Neural cell (in vitro differentiated cells): ENCODE measurements at regions not wholly inside any gene's neighbourhood (a gene's known extent, or its start where the extent isn't known, plus 50 kb on each side); places are given as distances from the start of the nearest gene placed in this dataset.

Experiments used
- H2AFZ ChIP-seq: fragments of 200-600, 300-800 bp; sonication (generic), shearing (Covaris generic); 2 replicates; pipeline ENCODE4 v1.6.0; 2014; ENCODE audit warnings: low read depth, mild to moderate bottlenecking, antibody characterized with exemption, low read length, moderate library complexity
- H3F3A ChIP-seq: fragments of 200-600 bp; shearing (Covaris generic); 2 replicates; pipeline ENCODE4 v1.6.1; 2016; ENCODE audit warnings: mild to moderate bottlenecking, moderate library complexity, mixed read lengths, antibody characterized with exemption, low read length; ENCODE audit not compliant: insufficient read depth, poor library complexity, severe bottlenecking
- H3K27ac ChIP-seq: fragments of 200-600, 300-800 bp; sonication (generic), shearing (Covaris generic); 2 replicates; pipeline ENCODE4 v1.5.1; 2014; ENCODE audit warnings: mild to moderate bottlenecking, low read length, moderate library complexity
- H3K27me3 ChIP-seq: fragments of 300-800, 200-600 bp; sonication (generic), shearing (Covaris generic); 2 replicates; pipeline ENCODE4 v1.6.0; 2014; ENCODE audit warnings: mild to moderate bottlenecking, low read depth, low read length, moderate library complexity; ENCODE audit not compliant: insufficient read depth
- H3K36me3 ChIP-seq: fragments of 300-800, 200-600 bp; sonication (generic), shearing (Covaris generic); 2 replicates; pipeline ENCODE4 v1.5.1; 2014; ENCODE audit warnings: mild to moderate bottlenecking, antibody characterized with exemption, low read length, moderate library complexity; ENCODE audit not compliant: insufficient read depth
- H3K4me2 ChIP-seq: fragments of 300-800, 200-600 bp; sonication (generic), shearing (Covaris generic); 2 replicates; pipeline ENCODE4 v1.6.0; 2014; ENCODE audit warnings: mild to moderate bottlenecking, low read length
- H3K4me3 ChIP-seq: fragments of 300-800, 200-600 bp; sonication (generic), shearing (Covaris generic); 2 replicates; pipeline ENCODE4 v1.5.1; 2014; ENCODE audit warnings: mild to moderate bottlenecking, low read length, moderate library complexity
- H3K79me2 ChIP-seq: fragments of 200-600 bp; shearing (Covaris generic); replicated peaks from 2 replicates; pipeline ENCODE4 v1.6.0; 2014; ENCODE audit warnings: mild to moderate bottlenecking, low read length, moderate library complexity; ENCODE audit not compliant: insufficient read depth
- H3K9ac ChIP-seq: fragments of 300-800, 200-600 bp; sonication (generic), shearing (Covaris generic); 2 replicates; pipeline ENCODE4 v1.6.1; 2016; ENCODE audit warnings: mild to moderate bottlenecking, low read length, mixed read lengths
- H3K9me2 ChIP-seq: fragments of 200-600 bp; shearing (Covaris generic); 2 replicates; pipeline ENCODE4 v1.6.1; 2016; ENCODE audit warnings: mild to moderate bottlenecking, low read length, mixed read lengths; ENCODE audit not compliant: insufficient read depth
- H3K9me3 ChIP-seq: fragments of 200-600, 300-800 bp; sonication (generic), shearing (Covaris generic); 2 replicates; pipeline ENCODE4 v1.6.1; 2016; ENCODE audit warnings: mild to moderate bottlenecking, mixed run types, low read length, moderate library complexity, mixed read lengths
- H4K20me1 ChIP-seq: fragments of 200-600 bp; shearing (Covaris generic); 2 replicates; pipeline ENCODE4 v1.6.1; 2016; ENCODE audit warnings: mild to moderate bottlenecking, mixed run types; ENCODE audit not compliant: insufficient read depth
- CTCF ChIP-seq: fragments of 450-650 bp; IDR thresholded peaks from 2 replicates; pipeline ENCODE4 v1.5.1; 2014; ENCODE audit warnings: antibody characterized with exemption, mild to moderate bottlenecking, moderate library complexity; ENCODE audit not compliant: poor library complexity, severe bottlenecking
- EP300 ChIP-seq: fragments of 450-650 bp; conservative IDR thresholded peaks from 2 replicates; pipeline ENCODE4 v1.6.1; 2014; ENCODE audit warnings: antibody characterized with exemption, mild to moderate bottlenecking, moderate library complexity; ENCODE audit not compliant: poor library complexity, severe bottlenecking
- EZH2 ChIP-seq: fragments of 200-600, 300-800 bp; shearing (Covaris generic), sonication (generic); IDR thresholded peaks from 2 replicates; pipeline ENCODE4 v1.6.1; 2014; ENCODE audit warnings: antibody characterized with exemption, low read length, borderline replicate concordance, mild to moderate bottlenecking; ENCODE audit not compliant: insufficient read depth, poor library complexity, severe bottlenecking
- MXI1 ChIP-seq: fragments of 450-650 bp; conservative IDR thresholded peaks from 2 replicates; pipeline ENCODE4 v1.6.1; 2014; ENCODE audit warnings: antibody characterized with exemption, mild to moderate bottlenecking; ENCODE audit not compliant: poor library complexity, severe bottlenecking
- POLR2AphosphoS5 ChIP-seq: IDR thresholded peaks from 2 replicates; pipeline ENCODE4 v1.6.1; 2012
- RAD21 ChIP-seq: fragments of 450-650 bp; conservative IDR thresholded peaks from 2 replicates; pipeline ENCODE4 v1.6.1; 2014; ENCODE audit warnings: antibody characterized with exemption, mild to moderate bottlenecking, moderate library complexity
- REST ChIP-seq: IDR thresholded peaks from 2 replicates; pipeline ENCODE4 v1.6.1; 2012; ENCODE audit warnings: borderline replicate concordance
- SMC3 ChIP-seq: fragments of 450-650 bp; conservative IDR thresholded peaks from 2 replicates; pipeline ENCODE4 v1.6.1; 2014; ENCODE audit warnings: antibody characterized with exemption, mild to moderate bottlenecking, moderate library complexity; ENCODE audit not compliant: poor library complexity
- TAF1 ChIP-seq: IDR thresholded peaks from 2 replicates; pipeline ENCODE4 v1.6.1; 2012; ENCODE audit warnings: low read depth

- Histone ChIP-seq H3K36me3 (no peaks in the 10 kb centered on the region), H4K20me1 (no peaks in the 10 kb centered on the region), H2AFZ (no peak overlapping the region), H3K4me2 (no peak overlapping the region), H3K27me3 (no peaks in the 10 kb centered on the region), H3K9me2 (no peaks in the 10 kb centered on the region), H3K27ac (no peak overlapping the region), H3F3A (no peaks in the 10 kb centered on the region), H3K9me3 (no peaks in the 10 kb centered on the region), H3K9ac (no peak overlapping the region), H3K79me2 (no peaks in the 10 kb centered on the region), H3K4me3 (no peak overlapping the region)
- TF ChIP-seq TAF1 (no peak), MXI1 (no peak), SMC3 (no peak), RAD21 (no peak)
Observed at GRCh38 chr11:32210556-32210955, 119.7 kb downstream of the RCN1 start.

GRCh38 chr11:32213223-32213622 lies 122.3 kb downstream of the RCN1 start:
- Histone ChIP-seq H3K79me2 (no peaks in the 10 kb centered on the region), H3K9me3 (no peaks in the 10 kb centered on the region), H3K27ac (no peak overlapping the region), H3F3A (no peaks in the 10 kb centered on the region), H3K9me2 (no peaks in the 10 kb centered on the region), H3K36me3 (no peaks in the 10 kb centered on the region), H4K20me1 (no peaks in the 10 kb centered on the region), H3K9ac (no peak overlapping the region), H3K4me3 (no peak overlapping the region), H2AFZ (no peak overlapping the region), H3K27me3 (no peaks in the 10 kb centered on the region), H3K4me2 (no peak overlapping the region)
- TF ChIP-seq EZH2: no peak
- TF ChIP-seq SMC3: no peak
- no peak for TF ChIP-seq MXI1
- TF ChIP-seq TAF1: no peak
- TF ChIP-seq RAD21: no peak
- no peak for TF ChIP-seq POLR2AphosphoS5
- TF ChIP-seq EP300: no peak
- TF ChIP-seq CTCF: no peak
- TF ChIP-seq REST: no peak

- Histone ChIP-seq H4K20me1 (no peaks in the 10 kb centered on the region), H3F3A (no peaks in the 10 kb centered on the region), H3K9ac (no peak overlapping the region), H3K9me2 (no peaks in the 10 kb centered on the region), H3K4me3 (no peak overlapping the region), H3K79me2 (no peaks in the 10 kb centered on the region), H3K27ac (no peak overlapping the region), H3K36me3 (no peaks in the 10 kb centered on the region), H3K4me2 (no peak overlapping the region), H3K27me3 (no peaks in the 10 kb centered on the region), H3K9me3 (no peaks in the 10 kb centered on the region), H2AFZ (no peak overlapping the region)
- no peak for TF ChIP-seq TAF1
- TF ChIP-seq MXI1: no peak
- no peak for TF ChIP-seq REST
- no peak for TF ChIP-seq CTCF
- TF ChIP-seq EZH2: no peak
- no peak for TF ChIP-seq SMC3
- no peak for TF ChIP-seq POLR2AphosphoS5
- TF ChIP-seq RAD21: no peak
- TF ChIP-seq EP300: no peak
Observed at GRCh38 chr11:32215157-32215556, 124.3 kb downstream of the RCN1 start.
